ENCODE measurements at regions not wholly inside any gene's neighbourhood (a gene's known extent, or its start where the extent isn't known, plus 50 kb on each side); places are given as distances from the start of the nearest gene placed in this dataset.

DNA sequence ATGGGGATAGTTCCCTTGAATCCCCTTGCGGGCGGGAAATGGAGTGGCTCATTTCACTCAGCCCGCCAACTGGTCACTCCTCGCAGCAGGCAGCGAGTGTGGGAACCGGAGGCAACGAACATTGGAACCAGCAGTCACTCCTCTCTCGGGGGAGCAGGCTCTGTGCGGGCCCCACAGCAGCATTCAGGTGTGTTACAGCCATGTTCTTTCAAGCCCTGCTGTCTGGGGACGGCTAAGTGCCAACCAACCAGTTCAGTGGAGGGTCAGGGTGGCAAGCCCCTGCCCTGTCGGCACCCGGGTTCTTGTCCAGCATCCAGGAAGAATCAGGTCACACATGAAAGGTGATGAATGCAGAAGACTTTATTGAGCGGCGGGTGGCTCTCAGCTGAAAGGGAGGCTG is 370.5 kb downstream of the NUF2 start:
- TF ChIP-seq CTCF (IDR thresholded peaks at IDR 0.05) = no peak
- TF ChIP-seq POLR2A (IDR thresholded peaks at IDR 0.05) = no peak
